SU-DHL-6 (cell line): ENCODE measurements at regions not wholly inside any gene's neighbourhood (a gene's known extent, or its start where the extent isn't known, plus 50 kb on each side); places are given as distances from the start of the nearest gene placed in this dataset.

ENCODE experiments used
- H2AFZ ChIP-seq: fragments of 200-600 bp; sonication (generic); 2 replicates; pipeline ENCODE4 v1.6.1; 2014; ENCODE audit warnings: low read depth, mild to moderate bottlenecking, moderate library complexity, mixed read lengths, antibody characterized with exemption, low read length; ENCODE audit not compliant: severe bottlenecking
- H3F3A ChIP-seq: fragments of 200-600 bp; shearing (Covaris generic); 2 replicates; pipeline ENCODE4 v1.6.0; 2016; ENCODE audit warnings: antibody characterized with exemption, mild to moderate bottlenecking; ENCODE audit not compliant: insufficient read depth
- H3K27ac ChIP-seq: fragments of 200-600 bp; sonication (generic); 2 replicates; pipeline ENCODE4 v1.5.1; 2016; ENCODE audit warnings: low read depth, mild to moderate bottlenecking, low read length, moderate library complexity, mixed read lengths
- H3K27me3 ChIP-seq: fragments of 200-600 bp; sonication (generic), shearing (Covaris generic); 2 replicates; pipeline ENCODE4 v1.6.0; 2014; ENCODE audit warnings: mild to moderate bottlenecking, low read length
- H3K36me3 ChIP-seq: fragments of 200-600 bp; sonication (generic); 2 replicates; pipeline ENCODE4 v1.6.1; 2014; ENCODE audit warnings: mild to moderate bottlenecking, low read length, mixed read lengths
- H3K4me2 ChIP-seq: fragments of 300-600, 200-600 bp; shearing (Covaris generic), sonication (generic); 2 replicates; pipeline ENCODE4 v1.6.0; 2014; ENCODE audit warnings: low read length, low read depth, mild to moderate bottlenecking; ENCODE audit not compliant: poor library complexity, severe bottlenecking
- H3K4me3 ChIP-seq: fragments of 200-600 bp; sonication (generic); 2 replicates; pipeline ENCODE4 v1.5.1; 2014; ENCODE audit warnings: antibody characterized with exemption, low read length, mild to moderate bottlenecking, mixed read lengths; ENCODE audit not compliant: insufficient read depth, poor library complexity, severe bottlenecking
- H3K79me2 ChIP-seq: fragments of 200-600 bp; sonication (generic); 2 replicates; pipeline ENCODE4 v1.6.1; 2014; ENCODE audit warnings: mild to moderate bottlenecking, low read length, moderate library complexity; ENCODE audit not compliant: insufficient read depth
- H3K9ac ChIP-seq: fragments of 200-600 bp; sonication (generic); 2 replicates; pipeline ENCODE4 v1.7.0; 2014; ENCODE audit warnings: mild to moderate bottlenecking, low read length
- H3K9me2 ChIP-seq: fragments of 200-600 bp; sonication (generic); replicated peaks from 2 replicates; pipeline ENCODE4 v1.6.1; 2014; ENCODE audit warnings: low read length; ENCODE audit not compliant: insufficient read depth
- H3K9me3 ChIP-seq: fragments of 200-600 bp; sonication (generic); 2 replicates; pipeline ENCODE4 v1.6.1; 2014; ENCODE audit warnings: low read length, mixed read lengths; ENCODE audit not compliant: insufficient read depth
- H4K20me1 ChIP-seq: fragments of 200-600 bp; sonication (generic); 2 replicates; pipeline ENCODE4 v1.6.1; 2014; ENCODE audit warnings: low read depth, mild to moderate bottlenecking, antibody characterized with exemption, low read length, moderate library complexity, mixed read lengths
- EZH2phosphoT487 ChIP-seq: fragments of 200-600 bp; sonication (generic), shearing (Covaris generic); conservative IDR thresholded peaks from 2 replicates; pipeline ENCODE4 v1.6.1; 2018; ENCODE audit warnings: mild to moderate bottlenecking, antibody characterized with exemption, low read length, moderate library complexity, mixed read lengths
- TF ChIP-seq, protein P1 (sequence below): fragments of 200-600 bp; sonication (generic); IDR thresholded peaks from one replicate; pipeline ENCODE4 v1.5.1; 2017; ENCODE audit warnings: antibody characterized with exemption, mild to moderate bottlenecking, low read length, moderate library complexity; ENCODE audit not compliant: insufficient read depth, poor library complexity, severe bottlenecking

- Histone ChIP-seq H3K27ac (no peak overlapping the region), H4K20me1 (no peaks in the 10 kb centered on the region), H3K27me3 (no peaks in the 10 kb centered on the region), H3K79me2 (no peaks in the 10 kb centered on the region), H3F3A (no peaks in the 10 kb centered on the region), H3K4me2 (no peak overlapping the region), H3K9ac (no peak overlapping the region), H3K9me3 (0 out of 2 replicates have a peak, but pooled peaks cover 8% of the 10 kb centered on the region), H2AFZ (no peak overlapping the region), H3K36me3 (no peaks in the 10 kb centered on the region), H3K4me3 (no peak overlapping the region), H3K9me2 (no peaks in the 10 kb centered on the region)
- no peak for TF ChIP-seq EZH2phosphoT487
- TF ChIP-seq, protein P1, sequence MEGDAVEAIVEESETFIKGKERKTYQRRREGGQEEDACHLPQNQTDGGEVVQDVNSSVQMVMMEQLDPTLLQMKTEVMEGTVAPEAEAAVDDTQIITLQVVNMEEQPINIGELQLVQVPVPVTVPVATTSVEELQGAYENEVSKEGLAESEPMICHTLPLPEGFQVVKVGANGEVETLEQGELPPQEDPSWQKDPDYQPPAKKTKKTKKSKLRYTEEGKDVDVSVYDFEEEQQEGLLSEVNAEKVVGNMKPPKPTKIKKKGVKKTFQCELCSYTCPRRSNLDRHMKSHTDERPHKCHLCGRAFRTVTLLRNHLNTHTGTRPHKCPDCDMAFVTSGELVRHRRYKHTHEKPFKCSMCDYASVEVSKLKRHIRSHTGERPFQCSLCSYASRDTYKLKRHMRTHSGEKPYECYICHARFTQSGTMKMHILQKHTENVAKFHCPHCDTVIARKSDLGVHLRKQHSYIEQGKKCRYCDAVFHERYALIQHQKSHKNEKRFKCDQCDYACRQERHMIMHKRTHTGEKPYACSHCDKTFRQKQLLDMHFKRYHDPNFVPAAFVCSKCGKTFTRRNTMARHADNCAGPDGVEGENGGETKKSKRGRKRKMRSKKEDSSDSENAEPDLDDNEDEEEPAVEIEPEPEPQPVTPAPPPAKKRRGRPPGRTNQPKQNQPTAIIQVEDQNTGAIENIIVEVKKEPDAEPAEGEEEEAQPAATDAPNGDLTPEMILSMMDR = no peak
Observed at GRCh38 chr11:23755769-23756168, 741.1 kb upstream of the LUZP2 start.

- H3K79me2 ChIP-seq = no peaks in the 10 kb centered on the region
- 0 out of 2 replicates have a peak, but pooled peaks cover 8% of the 10 kb centered on the region for H3K9me3 ChIP-seq
- H2AFZ ChIP-seq = no peak overlapping the region
- no peak overlapping the region for H3K9ac ChIP-seq
- no peak overlapping the region for H3K27ac ChIP-seq
- TF ChIP-seq, protein P1 = no peak
- TF ChIP-seq EZH2phosphoT487 = no peak
- H3K4me2 ChIP-seq = no peak overlapping the region
- no peaks in the 10 kb centered on the region for H3K36me3 ChIP-seq
- no peaks in the 10 kb centered on the region for H3K27me3 ChIP-seq
- no peak overlapping the region for H3K4me3 ChIP-seq
- no peaks in the 10 kb centered on the region for H3F3A ChIP-seq
- no peaks in the 10 kb centered on the region for H3K9me2 ChIP-seq
- H4K20me1 ChIP-seq = no peaks in the 10 kb centered on the region
Observed at GRCh38 chr11:23759489-23759888, 737.4 kb upstream of the LUZP2 start.

GRCh38 chr11:23764286-23764685 is 732.6 kb upstream of the LUZP2 start:
- no peaks in the 10 kb centered on the region for H3K36me3 ChIP-seq
- H3K27ac ChIP-seq = no peak overlapping the region
- no peaks in the 10 kb centered on the region for H3F3A ChIP-seq
- H3K4me3 ChIP-seq = no peak overlapping the region
- H3K27me3 ChIP-seq = no peaks in the 10 kb centered on the region
- H3K4me2 ChIP-seq = no peak overlapping the region
- no peak overlapping the region for H2AFZ ChIP-seq
- H3K79me2 ChIP-seq = no peaks in the 10 kb centered on the region
- no peaks in the 10 kb centered on the region for H3K9me2 ChIP-seq
- no peaks in the 10 kb centered on the region for H4K20me1 ChIP-seq
- H3K9me3 ChIP-seq = peaks cover 21% of the 10 kb centered on the region; the same call in 1 of the 2 replicates
- H3K9ac ChIP-seq = no peak overlapping the region
- TF ChIP-seq, protein P1 = no peak
- no peak for TF ChIP-seq EZH2phosphoT487
